ENCODE measurements at regions not wholly inside any gene's neighbourhood (a gene's known extent, or its start where the extent isn't known, plus 50 kb on each side); places are given as distances from the start of the nearest gene placed in this dataset.

DNA sequence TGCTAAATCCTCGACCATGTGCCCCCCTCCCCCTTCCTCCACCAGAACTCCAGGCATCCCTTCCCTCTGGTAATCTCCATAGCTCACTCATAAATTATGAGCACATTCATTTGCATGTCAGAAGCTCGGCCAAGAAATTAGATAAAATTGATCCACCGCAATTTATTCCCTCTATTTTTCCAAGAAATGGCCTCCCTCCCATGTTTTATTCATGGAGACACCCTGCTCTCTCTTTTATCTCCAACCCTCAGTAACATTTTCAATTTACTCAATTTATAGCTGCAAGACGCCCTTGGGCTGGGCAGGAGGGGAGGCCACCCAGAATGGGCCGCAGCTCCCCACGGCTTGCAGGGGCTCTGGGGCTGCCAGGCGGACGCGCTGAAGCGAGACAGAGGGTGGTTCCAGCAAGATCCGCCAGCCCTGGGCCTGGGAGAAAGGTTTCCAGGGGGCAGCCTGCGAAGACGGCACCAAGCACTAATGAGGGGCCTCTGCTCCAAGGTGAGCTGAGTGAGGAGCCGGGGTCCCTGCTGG is 54.7 kb upstream of the ZNF423 start:
- DNase-seq (ENCODE audit: low read depth): no peak

GRCh38 chr16:49911430-49911829 is 55.5 kb upstream of the ZNF423 start:
- DNase-seq (ENCODE audit: low read depth): no peak

- DNase-seq (ENCODE audit: low read depth): no peak
Measured at GRCh38 chr16:49912721-49913120, 56.8 kb upstream of the ZNF423 start.

GRCh38 chr16:49913720-49914119 is 57.8 kb upstream of the ZNF423 start:
- no peak for DNase-seq (ENCODE audit: low read depth)

GRCh38 chr16:49914657-49915056 is 58.7 kb upstream of the ZNF423 start:
- DNase-seq (ENCODE audit: low read depth): no peak

- no peak for DNase-seq (ENCODE audit: low read depth)
Measured at GRCh38 chr16:49918257-49918656, 62.3 kb upstream of the ZNF423 start.

DNA sequence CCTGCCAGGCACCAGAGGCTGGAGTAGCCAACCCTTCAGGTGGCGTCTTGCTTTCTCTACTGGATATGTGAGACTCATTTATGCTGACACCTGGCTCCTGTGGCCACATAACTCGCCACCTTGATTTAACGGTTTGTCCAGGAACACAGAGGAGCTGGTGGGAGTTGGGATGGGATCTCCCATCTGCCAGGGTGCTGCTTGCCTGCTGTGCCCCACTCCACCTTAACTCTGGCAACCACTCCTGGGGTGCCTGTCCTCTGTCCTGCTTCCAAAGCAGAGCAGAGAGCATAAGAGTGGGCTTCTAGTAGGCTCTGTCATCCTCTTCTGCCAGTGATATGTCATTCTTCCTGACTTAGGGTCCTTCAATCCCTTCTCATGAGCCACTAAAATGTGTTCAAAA is 63.4 kb upstream of the ZNF423 start:
- no peak for DNase-seq (ENCODE audit: low read depth)

- DNase-seq (ENCODE audit: low read depth): no peak
Measured at GRCh38 chr16:49920397-49920796, 64.5 kb upstream of the ZNF423 start.

- DNase-seq (ENCODE audit: low read depth): no peak
Measured at GRCh38 chr16:49921106-49921505, 65.2 kb upstream of the ZNF423 start.

- DNase-seq (ENCODE audit: low read depth): no peak
Measured at GRCh38 chr16:49921791-49922456, 66.0 kb upstream of the ZNF423 start.

DNA sequence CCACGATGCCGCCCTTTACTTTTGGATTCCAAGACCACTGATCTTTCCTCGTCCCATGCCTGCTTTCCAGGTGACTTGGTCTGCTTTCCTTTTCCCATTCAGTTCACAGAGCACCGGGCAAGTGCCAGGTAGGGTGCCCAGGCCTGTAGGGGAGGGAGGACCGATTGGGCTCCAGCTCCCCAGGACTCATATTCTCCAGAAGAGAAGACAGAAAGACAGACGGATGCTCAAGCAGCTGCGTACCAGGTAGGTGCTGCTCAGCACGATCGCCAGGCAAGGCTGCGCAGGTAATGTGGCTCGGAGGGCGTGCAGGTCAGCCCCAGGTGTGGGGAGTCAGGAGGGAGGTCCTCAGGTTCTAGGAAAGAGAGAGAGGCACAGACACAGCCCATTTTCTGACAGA is 67.5 kb upstream of the ZNF423 start:
- no peak for DNase-seq (ENCODE audit: low read depth)

- no peak for DNase-seq (ENCODE audit: low read depth)
Measured at GRCh38 chr16:49924078-49924477, 68.2 kb upstream of the ZNF423 start.

GRCh38 chr16:49926941-49927340 is 71.0 kb upstream of the ZNF423 start:
- no peak for DNase-seq (ENCODE audit: low read depth)

DNA sequence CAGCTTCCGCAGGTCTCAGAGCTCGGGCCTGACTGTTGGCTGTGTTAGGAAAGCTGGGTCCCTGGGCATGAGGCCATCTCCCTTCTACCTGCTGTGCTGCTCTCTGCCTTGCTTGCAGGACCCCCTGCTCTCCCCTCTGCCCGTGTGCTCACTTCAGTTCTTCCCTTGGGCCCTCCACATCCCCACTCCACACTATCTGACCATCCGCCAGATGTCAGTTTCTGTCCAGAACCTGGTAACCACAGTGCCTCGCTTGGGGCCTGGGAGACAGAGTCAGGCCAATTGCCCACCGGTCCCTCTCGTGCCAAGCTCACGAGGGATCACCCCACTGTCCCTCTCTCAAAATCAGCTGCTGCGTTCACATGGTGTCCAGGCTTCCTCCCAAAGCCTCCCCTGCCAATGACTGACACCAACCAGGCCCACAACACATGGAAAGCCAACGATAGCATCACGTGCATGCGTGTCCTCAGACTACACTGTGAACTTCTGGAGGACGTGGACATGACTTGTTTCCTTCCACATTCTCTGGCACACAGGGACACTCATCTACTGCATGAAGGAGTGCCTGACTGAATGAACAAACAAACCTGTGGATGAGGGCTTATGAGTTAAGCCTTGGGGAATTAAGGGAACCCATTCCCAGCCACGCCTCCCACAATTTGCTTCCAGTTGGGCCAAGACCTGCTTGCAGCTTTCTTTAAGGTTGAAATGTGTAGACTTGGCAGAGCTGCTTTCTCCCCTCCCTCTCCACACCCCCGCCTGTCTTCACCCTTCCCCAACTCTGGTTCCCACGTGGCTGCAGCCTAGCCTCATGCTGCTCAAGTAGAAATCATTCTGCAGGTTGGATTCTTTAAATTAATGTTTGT is 72.5 kb upstream of the ZNF423 start:
- DNase-seq (ENCODE audit: low read depth): no peak

DNA sequence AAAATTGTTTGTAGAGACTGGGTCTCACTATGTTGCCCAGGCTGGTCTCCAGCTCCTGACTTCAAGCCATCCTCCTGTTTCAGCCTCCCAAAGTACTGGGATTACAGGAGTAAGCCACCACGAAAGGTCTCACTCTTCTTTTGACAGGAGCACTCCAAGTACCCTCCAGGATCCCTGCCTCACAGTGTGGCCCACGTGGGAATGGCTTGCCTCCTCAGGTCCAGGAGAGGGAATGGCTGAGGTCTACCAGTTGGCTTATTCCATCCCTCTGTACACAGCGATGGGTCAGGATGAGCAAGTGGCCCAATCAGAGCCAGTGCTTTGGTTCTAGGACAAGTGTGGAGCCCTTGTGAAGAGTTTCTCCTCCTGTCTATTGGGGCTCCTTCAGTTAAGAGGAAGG is 73.7 kb upstream of the ZNF423 start:
- DNase-seq (ENCODE audit: low read depth): no peak

- DNase-seq (ENCODE audit: low read depth): no peak
Measured at GRCh38 chr16:49930841-49931240, 74.9 kb upstream of the ZNF423 start.

DNA sequence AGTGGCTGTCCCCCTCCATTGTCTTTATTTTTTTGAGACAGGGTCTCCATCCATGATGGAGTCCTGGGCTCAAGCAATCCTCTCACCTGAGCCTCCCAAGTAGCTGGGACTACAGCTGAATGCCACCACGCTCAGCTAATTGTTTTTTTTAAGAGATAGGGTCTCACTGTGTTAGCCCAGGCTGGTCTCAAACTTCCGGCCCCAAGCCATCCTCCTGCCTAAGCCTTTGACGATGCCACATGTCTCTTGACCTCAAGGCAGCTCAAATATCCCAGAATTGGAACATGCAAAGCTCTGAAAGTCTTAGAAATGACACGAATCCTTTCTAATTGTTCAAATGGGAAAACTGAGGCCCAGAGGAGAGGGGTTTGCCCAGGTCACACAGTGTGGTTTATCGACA is 75.4 kb upstream of the ZNF423 start:
- DNase-seq (ENCODE audit: low read depth): no peak

DNA sequence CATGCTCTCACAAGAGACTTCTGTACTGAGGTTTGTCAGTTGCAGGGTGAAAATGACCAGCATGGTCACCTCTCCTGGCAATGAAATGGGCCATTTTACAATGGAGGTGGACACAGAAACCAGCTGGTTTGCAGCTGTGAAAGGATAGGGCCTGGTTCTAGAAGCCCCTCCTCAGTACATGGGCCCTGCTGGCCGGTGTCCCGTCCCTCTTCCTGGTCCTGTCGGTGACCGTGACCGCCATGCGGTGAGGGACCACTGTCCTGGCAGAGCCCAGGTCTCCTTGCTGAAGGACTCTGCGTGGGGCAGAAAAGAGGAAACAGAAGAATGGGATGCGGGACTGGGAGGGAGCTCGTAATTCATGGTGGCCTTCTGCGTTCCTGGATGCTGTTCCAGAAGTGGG is 76.0 kb upstream of the ZNF423 start:
- no peak for DNase-seq (ENCODE audit: low read depth)

- no peak for DNase-seq (ENCODE audit: low read depth)
Measured at GRCh38 chr16:49932434-49932833, 76.5 kb upstream of the ZNF423 start.

DNA sequence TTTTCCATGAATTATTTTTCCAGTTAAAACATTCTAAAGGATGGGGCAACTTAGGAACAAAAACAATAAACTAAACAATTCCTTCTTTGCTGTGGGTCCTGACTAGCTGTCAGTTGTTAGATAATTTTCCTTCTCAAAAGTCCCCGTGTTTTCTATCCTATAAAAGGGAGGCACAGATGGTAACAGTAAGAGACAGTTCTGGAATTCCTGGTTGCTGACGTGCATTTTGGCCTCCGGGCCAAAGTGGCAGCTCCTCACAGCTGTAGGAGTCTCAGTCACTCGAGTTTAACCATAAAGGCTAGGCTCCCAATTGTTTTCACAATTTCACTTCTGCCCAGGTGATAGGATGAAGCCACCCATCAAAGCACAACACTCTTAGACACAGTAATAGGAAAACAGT is 77.0 kb upstream of the ZNF423 start:
- peak; percentile 17 for DNase-seq (ENCODE audit: low read depth)

DNA sequence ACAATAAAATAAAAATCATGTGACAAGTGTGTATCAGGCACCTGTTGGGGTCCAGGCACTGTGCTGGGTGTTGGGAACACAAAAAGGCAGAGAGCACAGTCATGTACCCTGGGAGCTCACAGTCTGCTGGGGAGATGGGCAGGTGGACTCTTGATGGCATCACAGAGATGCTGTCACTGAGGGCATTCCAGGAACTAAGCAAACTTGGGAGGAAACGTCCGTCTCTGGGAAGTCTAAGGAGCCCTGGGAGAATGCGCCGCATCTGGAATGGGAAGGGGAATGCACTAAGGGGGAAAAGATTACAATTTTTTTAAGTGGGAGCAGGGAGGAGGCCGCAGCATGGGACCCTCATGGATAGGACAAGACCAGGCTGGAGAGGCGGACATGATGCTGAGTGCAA is 80.9 kb upstream of the ZNF423 start:
- no peak for DNase-seq (ENCODE audit: low read depth)

GRCh38 chr16:49937886-49938285 is 82.0 kb upstream of the ZNF423 start:
- DNase-seq (ENCODE audit: low read depth): no peak

- DNase-seq (ENCODE audit: low read depth): no peak
Measured at GRCh38 chr16:49939495-49939894, 83.6 kb upstream of the ZNF423 start.
